OCI-LY3 (cell line): ENCODE measurements at regions not wholly inside any gene's neighbourhood (a gene's known extent, or its start where the extent isn't known, plus 50 kb on each side); places are given as distances from the start of the nearest gene placed in this dataset.

Source experiments
- CTCF ChIP-seq: fragments of 200-600, 300-600 bp; sonication (generic); IDR thresholded peaks from 2 replicates; pipeline ENCODE4 v1.5.1; 2014; ENCODE audit warnings: antibody characterized with exemption, low read length, low read depth
- EZH2phosphoT487 ChIP-seq: fragments of 200-600 bp; shearing (Covaris generic); IDR thresholded peaks from 2 replicates; pipeline ENCODE4 v1.6.1; 2018; ENCODE audit warnings: antibody characterized with exemption, mixed run types, low read depth

- TF ChIP-seq CTCF (no peak), EZH2phosphoT487 (no peak)
Measured at GRCh38 chr19:30755581-30755980, 383.4 kb downstream of the ZNF536 start.
